ENCODE measurements at regions not wholly inside any gene's neighbourhood (a gene's known extent, or its start where the extent isn't known, plus 50 kb on each side); places are given as distances from the start of the nearest gene placed in this dataset.

GRCh38 chr14:52142504-52142903 lies 73.6 kb upstream of the NID2 start:
- Histone ChIP-seq H3K4me1 (ENCODE audit: insufficient read depth) (no peaks in the 10 kb centered on the region), H3K79me2 (replicated peaks; ENCODE audit: insufficient read depth) (no peaks in the 10 kb centered on the region), H2AFZ (no peak overlapping the region), H3K27me3 (ENCODE audit: insufficient read depth) (no peaks in the 10 kb centered on the region), H3K4me3 (no peak overlapping the region), H3K36me3 (ENCODE audit: insufficient read depth) (no peaks in the 10 kb centered on the region), H3K9me2 (ENCODE audit: insufficient read depth) (no peaks in the 10 kb centered on the region), H4K20me1 (replicated peaks; ENCODE audit: insufficient read depth) (no peaks in the 10 kb centered on the region), H3K4me2 (no peak overlapping the region), H3F3A (replicated peaks; ENCODE audit: low read depth) (no peaks in the 10 kb centered on the region), H3K27ac (ENCODE audit: low read depth) (no peak overlapping the region)
- Mint-ChIP-seq H3K4me3 (no peak overlapping the region), H3K9me3 (peaks cover 25% of the 10 kb centered on the region), H3K4me1 (no peaks in the 10 kb centered on the region), H3K27me3 (ENCODE audit: insufficient read depth, low read depth, poor library complexity) (peaks cover 6% of the 10 kb centered on the region), H3K36me3 (ENCODE audit: low read depth) (peaks cover 2% of the 10 kb centered on the region; the same call in 1 of the 3 replicates), H3K27ac (no peak overlapping the region)
- ATAC-seq (no peak), DNase-seq (ENCODE audit: low spot score) (no peak)
- TF ChIP-seq EZH2phosphoT487 (IDR thresholded peaks at IDR 0.05; ENCODE audit: unreplicated experiment) (no peak), EZH2 (IDR thresholded peaks at IDR 0.05; ENCODE audit: low read depth, unreplicated experiment) (no peak), CTCF (conservative IDR thresholded peaks at IDR 0.05; ENCODE audit: low read depth in 2 of 2) (no peak), REST (IDR thresholded peaks at IDR 0.05; ENCODE audit: unreplicated experiment) (no peak), POLR2AphosphoS5 (IDR thresholded peaks at IDR 0.05; ENCODE audit: low read depth) (no peak), STAT1 (IDR thresholded peaks at IDR 0.05; ENCODE audit: unreplicated experiment) (no peak), NANOG (IDR thresholded peaks at IDR 0.05; ENCODE audit: borderline replicate concordance) (no peak)

- Histone ChIP-seq H3K4me1 (ENCODE audit: insufficient read depth) (no peaks in the 10 kb centered on the region), H3F3A (replicated peaks; ENCODE audit: low read depth) (no peaks in the 10 kb centered on the region), H4K20me1 (replicated peaks; ENCODE audit: insufficient read depth) (no peaks in the 10 kb centered on the region), H2AFZ (no peak overlapping the region), H3K4me3 (no peak overlapping the region), H3K9me2 (ENCODE audit: insufficient read depth) (no peaks in the 10 kb centered on the region), H3K36me3 (ENCODE audit: insufficient read depth) (no peaks in the 10 kb centered on the region), H3K4me2 (no peak overlapping the region), H3K27ac (ENCODE audit: low read depth) (no peak overlapping the region), H3K79me2 (replicated peaks; ENCODE audit: insufficient read depth) (no peaks in the 10 kb centered on the region), H3K27me3 (ENCODE audit: insufficient read depth) (no peaks in the 10 kb centered on the region)
- Mint-ChIP-seq H3K4me1 (peaks cover 16% of the 10 kb centered on the region; the same call in 2 of the 3 replicates), H3K36me3 (ENCODE audit: low read depth) (peaks cover 16% of the 10 kb centered on the region), H3K27ac (peak overlapping the region; percentile 27; the same call in 1 of the 2 replicates), H3K27me3 (ENCODE audit: insufficient read depth, low read depth, poor library complexity) (peaks cover 1% of the 10 kb centered on the region), H3K4me3 (no peak overlapping the region), H3K9me3 (peaks cover 30% of the 10 kb centered on the region)
- peak; percentile 100 for ATAC-seq
- DNase-seq (ENCODE audit: low spot score): peak; percentile 93
- TF ChIP-seq EZH2 (IDR thresholded peaks at IDR 0.05; ENCODE audit: low read depth, unreplicated experiment): no peak
- TF ChIP-seq CREB1 (CRISPR knock-in tag; IDR thresholded peaks at IDR 0.05; ENCODE audit: low read depth): no peak
- no peak for TF ChIP-seq ZNF462 (CRISPR knock-in tag; IDR thresholded peaks at IDR 0.05)
- no peak for TF ChIP-seq NANOG (IDR thresholded peaks at IDR 0.05; ENCODE audit: borderline replicate concordance)
These were observed 62.9 kb upstream of the NID2 start for GRCh38 chr14:52131640-52132320.

All from GM23338 (cell line).